Prostate gland (tissue), 2 donors: ENCODE measurements at regions not wholly inside any gene's neighbourhood (a gene's known extent, or its start where the extent isn't known, plus 50 kb on each side); places are given as distances from the start of the nearest gene placed in this dataset.

Experiments
- POLR2A ChIP-seq: fragments of 450-650 bp; IDR thresholded peaks from one replicate; pipeline ENCODE4 v1.6.1; 2016; ENCODE audit warnings: antibody characterized with exemption, mild to moderate bottlenecking
- POLR2AphosphoS5 ChIP-seq: sonication (generic); formaldehyde crosslinking; IDR thresholded peaks from one replicate; pipeline ENCODE4 v1.6.1; 2017; ENCODE audit warnings: antibody characterized with exemption
- TF ChIP-seq, protein P1 (sequence below), 4 experiments: fragments of 200-600 bp in 2 of 4; fragments of 450-650 bp in 2 of 4; sonication (generic) in 2 of 4; IDR thresholded peaks; 1 replicate in 3 of 4; 2 replicates in 1 of 4; pipeline ENCODE4 v1.5.1; 2016 to 2019; ENCODE audit warnings: antibody characterized with exemption in 4 of 4, mild to moderate bottlenecking in 2 of 4, moderate library complexity in 2 of 4

- TF ChIP-seq, protein P1, sequence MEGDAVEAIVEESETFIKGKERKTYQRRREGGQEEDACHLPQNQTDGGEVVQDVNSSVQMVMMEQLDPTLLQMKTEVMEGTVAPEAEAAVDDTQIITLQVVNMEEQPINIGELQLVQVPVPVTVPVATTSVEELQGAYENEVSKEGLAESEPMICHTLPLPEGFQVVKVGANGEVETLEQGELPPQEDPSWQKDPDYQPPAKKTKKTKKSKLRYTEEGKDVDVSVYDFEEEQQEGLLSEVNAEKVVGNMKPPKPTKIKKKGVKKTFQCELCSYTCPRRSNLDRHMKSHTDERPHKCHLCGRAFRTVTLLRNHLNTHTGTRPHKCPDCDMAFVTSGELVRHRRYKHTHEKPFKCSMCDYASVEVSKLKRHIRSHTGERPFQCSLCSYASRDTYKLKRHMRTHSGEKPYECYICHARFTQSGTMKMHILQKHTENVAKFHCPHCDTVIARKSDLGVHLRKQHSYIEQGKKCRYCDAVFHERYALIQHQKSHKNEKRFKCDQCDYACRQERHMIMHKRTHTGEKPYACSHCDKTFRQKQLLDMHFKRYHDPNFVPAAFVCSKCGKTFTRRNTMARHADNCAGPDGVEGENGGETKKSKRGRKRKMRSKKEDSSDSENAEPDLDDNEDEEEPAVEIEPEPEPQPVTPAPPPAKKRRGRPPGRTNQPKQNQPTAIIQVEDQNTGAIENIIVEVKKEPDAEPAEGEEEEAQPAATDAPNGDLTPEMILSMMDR (IDR thresholded peaks at IDR 0.05) = no peak
- TF ChIP-seq POLR2A = no peak
- TF ChIP-seq POLR2AphosphoS5 = no peak
Measured at GRCh38 chr16:48959747-48960146, 321.9 kb downstream of the CBLN1 start.
